ENCODE measurements at regions not wholly inside any gene's neighbourhood (a gene's known extent, or its start where the extent isn't known, plus 50 kb on each side); places are given as distances from the start of the nearest gene placed in this dataset.

DNA sequence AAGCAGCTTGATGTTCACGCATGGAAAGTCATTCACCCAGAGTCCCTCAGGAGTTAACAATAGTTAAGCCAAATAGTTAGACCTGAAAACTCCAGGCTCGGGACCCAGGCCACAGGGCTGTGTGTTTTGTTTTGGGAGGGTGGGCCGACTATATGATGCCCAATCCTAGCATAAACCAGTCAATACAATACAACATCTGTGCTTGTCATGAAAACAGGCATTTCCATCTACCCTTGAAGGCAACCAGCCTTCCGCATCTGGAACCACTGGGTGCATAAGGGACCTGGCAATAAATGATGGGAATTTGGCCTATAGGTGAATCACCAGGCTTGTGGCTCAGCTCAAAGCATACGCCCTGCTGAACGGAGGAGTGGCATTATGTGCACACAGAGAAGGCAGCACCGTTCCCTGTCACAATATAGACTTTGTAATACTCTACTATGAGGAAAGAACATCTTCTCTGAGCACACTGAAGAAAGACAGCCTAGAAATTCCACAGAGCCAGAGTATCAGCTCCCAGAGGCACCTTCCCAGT, 91.0 kb upstream of the FOXN3 start:
- TF ChIP-seq POLR2AphosphoS5 (IDR thresholded peaks at IDR 0.05; ENCODE audit: low read depth, low read length), result no peak
- TF ChIP-seq TAF1 (IDR thresholded peaks at IDR 0.05; ENCODE audit: borderline replicate concordance, insufficient read depth, low read length), result no peak
- no peak for TF ChIP-seq SIN3A (IDR thresholded peaks at IDR 0.05; ENCODE audit: borderline replicate concordance, insufficient read depth, low read length)
- TF ChIP-seq FOXP2 (optimal IDR thresholded peaks at IDR 0.05; ENCODE audit: borderline replicate concordance, extremely low read depth, extremely low read length, insufficient read depth), result no peak
- TF ChIP-seq, protein P1, sequence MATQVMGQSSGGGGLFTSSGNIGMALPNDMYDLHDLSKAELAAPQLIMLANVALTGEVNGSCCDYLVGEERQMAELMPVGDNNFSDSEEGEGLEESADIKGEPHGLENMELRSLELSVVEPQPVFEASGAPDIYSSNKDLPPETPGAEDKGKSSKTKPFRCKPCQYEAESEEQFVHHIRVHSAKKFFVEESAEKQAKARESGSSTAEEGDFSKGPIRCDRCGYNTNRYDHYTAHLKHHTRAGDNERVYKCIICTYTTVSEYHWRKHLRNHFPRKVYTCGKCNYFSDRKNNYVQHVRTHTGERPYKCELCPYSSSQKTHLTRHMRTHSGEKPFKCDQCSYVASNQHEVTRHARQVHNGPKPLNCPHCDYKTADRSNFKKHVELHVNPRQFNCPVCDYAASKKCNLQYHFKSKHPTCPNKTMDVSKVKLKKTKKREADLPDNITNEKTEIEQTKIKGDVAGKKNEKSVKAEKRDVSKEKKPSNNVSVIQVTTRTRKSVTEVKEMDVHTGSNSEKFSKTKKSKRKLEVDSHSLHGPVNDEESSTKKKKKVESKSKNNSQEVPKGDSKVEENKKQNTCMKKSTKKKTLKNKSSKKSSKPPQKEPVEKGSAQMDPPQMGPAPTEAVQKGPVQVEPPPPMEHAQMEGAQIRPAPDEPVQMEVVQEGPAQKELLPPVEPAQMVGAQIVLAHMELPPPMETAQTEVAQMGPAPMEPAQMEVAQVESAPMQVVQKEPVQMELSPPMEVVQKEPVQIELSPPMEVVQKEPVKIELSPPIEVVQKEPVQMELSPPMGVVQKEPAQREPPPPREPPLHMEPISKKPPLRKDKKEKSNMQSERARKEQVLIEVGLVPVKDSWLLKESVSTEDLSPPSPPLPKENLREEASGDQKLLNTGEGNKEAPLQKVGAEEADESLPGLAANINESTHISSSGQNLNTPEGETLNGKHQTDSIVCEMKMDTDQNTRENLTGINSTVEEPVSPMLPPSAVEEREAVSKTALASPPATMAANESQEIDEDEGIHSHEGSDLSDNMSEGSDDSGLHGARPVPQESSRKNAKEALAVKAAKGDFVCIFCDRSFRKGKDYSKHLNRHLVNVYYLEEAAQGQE (IDR thresholded peaks at IDR 0.05; ENCODE audit: insufficient read depth in 1 of 2, low read depth in 2 of 2, low read length in 2 of 2), result no peak

DNA sequence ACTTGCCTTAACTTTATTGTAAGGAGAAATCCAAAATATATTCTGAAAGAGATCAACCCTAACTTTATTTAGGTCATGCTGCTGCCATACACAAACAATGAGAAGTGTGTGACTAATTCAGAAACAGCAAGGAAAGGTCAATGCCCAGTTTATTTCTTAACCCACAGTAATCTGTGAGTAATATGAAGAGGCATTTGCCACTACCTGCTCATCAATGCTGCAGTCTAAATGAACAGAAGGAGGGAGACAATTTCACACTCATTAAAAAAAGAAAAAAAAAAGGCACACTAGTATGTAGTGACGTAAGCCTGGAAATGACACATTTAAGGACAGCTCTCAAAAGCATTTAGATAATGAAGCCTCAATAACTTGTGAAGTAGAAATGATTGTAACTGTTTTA, 90.5 kb upstream of the FOXN3 start:
- no peak for TF ChIP-seq SIN3A (IDR thresholded peaks at IDR 0.05; ENCODE audit: borderline replicate concordance, insufficient read depth, low read length)
- no peak for TF ChIP-seq FOXP2 (optimal IDR thresholded peaks at IDR 0.05; ENCODE audit: borderline replicate concordance, extremely low read depth, extremely low read length, insufficient read depth)
- TF ChIP-seq POLR2AphosphoS5 (IDR thresholded peaks at IDR 0.05; ENCODE audit: low read depth, low read length), result no peak
- no peak for TF ChIP-seq TAF1 (IDR thresholded peaks at IDR 0.05; ENCODE audit: borderline replicate concordance, insufficient read depth, low read length)
- TF ChIP-seq, protein P1 (IDR thresholded peaks at IDR 0.05; ENCODE audit: insufficient read depth in 1 of 2, low read depth in 2 of 2, low read length in 2 of 2), result no peak

DNA sequence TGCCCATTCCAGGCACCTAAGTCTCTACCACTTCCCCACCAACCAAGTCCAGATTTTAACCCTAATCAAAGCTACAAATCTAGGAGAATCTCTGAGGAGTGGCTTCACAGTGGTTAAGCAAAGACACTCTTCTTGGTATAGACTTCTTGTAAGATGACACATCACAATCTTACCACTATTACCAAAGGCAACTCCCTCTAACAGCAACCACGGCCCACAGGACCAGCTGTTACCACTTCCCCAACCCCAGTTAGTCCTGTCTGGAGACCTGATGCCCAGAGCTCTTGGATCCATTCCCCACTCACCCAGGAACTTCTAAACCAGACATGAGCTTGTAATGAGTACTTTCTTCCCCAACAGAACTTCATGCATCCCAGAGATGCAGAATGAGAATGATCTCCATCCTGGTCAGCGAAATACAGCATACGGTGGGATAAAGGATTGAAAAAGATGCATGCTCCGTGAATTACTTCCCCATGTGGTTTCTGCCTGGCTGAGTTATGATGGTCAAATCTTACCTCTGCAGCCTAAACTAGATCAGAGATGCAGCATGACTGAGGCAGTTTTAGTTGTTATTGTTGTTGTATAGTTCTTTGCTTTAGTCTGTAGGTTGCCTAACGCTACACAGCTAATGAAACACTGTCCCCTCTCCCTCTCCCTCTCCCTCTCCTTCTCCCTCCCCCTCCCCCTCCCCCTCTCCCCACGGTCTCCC, 87.7 kb upstream of the FOXN3 start:
- TF ChIP-seq, protein P1 (IDR thresholded peaks at IDR 0.05; ENCODE audit: insufficient read depth in 1 of 2, low read depth in 2 of 2, low read length in 2 of 2), result no peak
- TF ChIP-seq SIN3A (IDR thresholded peaks at IDR 0.05; ENCODE audit: borderline replicate concordance, insufficient read depth, low read length), result no peak
- no peak for TF ChIP-seq TAF1 (IDR thresholded peaks at IDR 0.05; ENCODE audit: borderline replicate concordance, insufficient read depth, low read length)
- no peak for TF ChIP-seq POLR2AphosphoS5 (IDR thresholded peaks at IDR 0.05; ENCODE audit: low read depth, low read length)
- TF ChIP-seq FOXP2 (optimal IDR thresholded peaks at IDR 0.05; ENCODE audit: borderline replicate concordance, extremely low read depth, extremely low read length, insufficient read depth), result no peak

DNA sequence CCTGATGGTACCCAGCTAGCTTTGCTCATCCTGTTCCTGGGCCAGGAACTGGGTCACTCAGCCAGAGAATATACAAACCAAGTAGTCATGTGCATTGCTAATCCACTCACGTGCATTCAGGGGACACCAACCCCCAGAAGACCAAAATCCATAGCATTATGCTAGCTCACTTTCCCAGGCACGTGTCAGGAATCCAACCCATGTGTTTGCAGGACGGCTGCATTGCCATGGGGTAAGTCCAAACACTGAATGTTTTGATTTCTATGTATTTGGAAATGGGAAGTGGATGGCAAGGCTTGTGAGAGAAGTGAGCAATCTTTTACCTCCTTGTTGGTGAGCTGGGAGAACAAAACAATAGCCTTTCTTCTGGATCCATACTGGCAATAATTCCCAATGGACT, 87.1 kb upstream of the FOXN3 start:
- TF ChIP-seq, protein P1 (IDR thresholded peaks at IDR 0.05; ENCODE audit: insufficient read depth in 1 of 2, low read depth in 2 of 2, low read length in 2 of 2), result no peak
- TF ChIP-seq POLR2AphosphoS5 (IDR thresholded peaks at IDR 0.05; ENCODE audit: low read depth, low read length) (no peak), FOXP2 (optimal IDR thresholded peaks at IDR 0.05; ENCODE audit: borderline replicate concordance, extremely low read depth, extremely low read length, insufficient read depth) (no peak), TAF1 (IDR thresholded peaks at IDR 0.05; ENCODE audit: borderline replicate concordance, insufficient read depth, low read length) (no peak), SIN3A (IDR thresholded peaks at IDR 0.05; ENCODE audit: borderline replicate concordance, insufficient read depth, low read length) (no peak)
